ENCODE measurements at regions not wholly inside any gene's neighbourhood (a gene's known extent, or its start where the extent isn't known, plus 50 kb on each side); places are given as distances from the start of the nearest gene placed in this dataset.

DNA sequence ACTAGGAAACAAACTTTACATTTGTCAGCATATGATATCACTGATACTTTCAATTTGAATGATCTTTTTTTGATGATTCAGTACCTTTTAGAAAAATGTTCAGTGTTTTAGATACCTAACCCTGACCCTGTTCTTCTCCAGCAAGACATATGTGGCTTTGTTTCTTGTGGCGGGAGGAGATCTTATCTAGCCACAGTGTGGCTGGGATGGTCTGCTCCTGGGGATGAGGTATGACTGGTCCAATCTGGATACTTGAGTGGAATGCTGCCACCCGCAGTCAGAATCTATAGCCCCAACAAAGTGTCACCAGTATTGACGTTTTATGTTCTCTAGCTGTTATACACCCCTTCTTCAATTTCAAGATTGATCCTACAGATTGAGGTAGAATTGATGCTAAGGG lies 439.0 kb upstream of the GOLIM4 start:
- no peaks in the 10 kb centered on the region for H3K4me1 ChIP-seq (ENCODE audit: control insufficient read depth in 1 of 2, insufficient read depth in 2 of 2, low read length in 2 of 2)
- ATAC-seq (no peak), DNase-seq (ENCODE audit: low read depth, low spot score) (no peak)
- no peaks in the 10 kb centered on the region for H4K20me1 ChIP-seq (ENCODE audit: insufficient read depth)
- ChIA-PET POLR2A (no interaction called here), RAD21 (ENCODE audit: low non-redundant PET in 1 of 2, low total read pairs in 2 of 2, uncharacterized antibody in 2 of 2, unreplicated experiment in 2 of 2) (no interaction called here), CTCF (interaction anchor here (1.2 to 1.5 kb wide), 2 partner anchors 10 to 24 kb away, joined by 4 to 5 read pairs; no protein-coding TSS in a partner anchor)
- intact Hi-C loops (cut with micrococcal nuclease): no loop called here
- H3K27ac ChIP-seq (ENCODE audit: low read depth, low read length): no peak overlapping the region
- H3K4me2 ChIP-seq (ENCODE audit: low read length): no peak overlapping the region
- no peaks in the 10 kb centered on the region for H3K36me3 ChIP-seq (ENCODE audit: control insufficient read depth in 1 of 2, insufficient read depth in 2 of 2, low read length in 2 of 2)
- TF ChIP-seq ZNF274 (IDR thresholded peaks at IDR 0.05; ENCODE audit: low read depth, low read length) (no peak), POLR2A (IDR thresholded peaks at IDR 0.05; ENCODE audit: borderline replicate concordance, extremely low read depth, insufficient read depth, insufficient read length) (no peak), EGR1 (IDR thresholded peaks at IDR 0.05; ENCODE audit: low read depth) (no peak), SRF (IDR thresholded peaks at IDR 0.05; ENCODE audit: low read depth) (no peak), POLR2AphosphoS5 (IDR thresholded peaks at IDR 0.05; ENCODE audit: low read depth, low read length) (no peak), SP1 (IDR thresholded peaks at IDR 0.05; ENCODE audit: low read depth) (no peak), ZFX (IDR thresholded peaks at IDR 0.05) (no peak)
- TF ChIP-seq, protein P1, sequence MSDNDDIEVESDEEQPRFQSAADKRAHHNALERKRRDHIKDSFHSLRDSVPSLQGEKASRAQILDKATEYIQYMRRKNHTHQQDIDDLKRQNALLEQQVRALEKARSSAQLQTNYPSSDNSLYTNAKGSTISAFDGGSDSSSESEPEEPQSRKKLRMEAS (IDR thresholded peaks at IDR 0.05): no peak
- TF ChIP-seq, protein P2, sequence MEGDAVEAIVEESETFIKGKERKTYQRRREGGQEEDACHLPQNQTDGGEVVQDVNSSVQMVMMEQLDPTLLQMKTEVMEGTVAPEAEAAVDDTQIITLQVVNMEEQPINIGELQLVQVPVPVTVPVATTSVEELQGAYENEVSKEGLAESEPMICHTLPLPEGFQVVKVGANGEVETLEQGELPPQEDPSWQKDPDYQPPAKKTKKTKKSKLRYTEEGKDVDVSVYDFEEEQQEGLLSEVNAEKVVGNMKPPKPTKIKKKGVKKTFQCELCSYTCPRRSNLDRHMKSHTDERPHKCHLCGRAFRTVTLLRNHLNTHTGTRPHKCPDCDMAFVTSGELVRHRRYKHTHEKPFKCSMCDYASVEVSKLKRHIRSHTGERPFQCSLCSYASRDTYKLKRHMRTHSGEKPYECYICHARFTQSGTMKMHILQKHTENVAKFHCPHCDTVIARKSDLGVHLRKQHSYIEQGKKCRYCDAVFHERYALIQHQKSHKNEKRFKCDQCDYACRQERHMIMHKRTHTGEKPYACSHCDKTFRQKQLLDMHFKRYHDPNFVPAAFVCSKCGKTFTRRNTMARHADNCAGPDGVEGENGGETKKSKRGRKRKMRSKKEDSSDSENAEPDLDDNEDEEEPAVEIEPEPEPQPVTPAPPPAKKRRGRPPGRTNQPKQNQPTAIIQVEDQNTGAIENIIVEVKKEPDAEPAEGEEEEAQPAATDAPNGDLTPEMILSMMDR (IDR thresholded peaks at IDR 0.05 in 2 of 3, conservative IDR thresholded peaks at IDR 0.05 in 1 of 3; ENCODE audit: borderline replicate concordance in 1 of 3, insufficient read depth in 1 of 3, low read depth in 2 of 3, low read length in 2 of 3): no peak
- H3K9me3 ChIP-seq (ENCODE audit: control insufficient read depth in 1 of 2, insufficient read depth in 1 of 2, low read depth in 1 of 2, low read length in 2 of 2): no peaks in the 10 kb centered on the region
- no peaks in the 10 kb centered on the region for H3K79me2 ChIP-seq (ENCODE audit: insufficient read depth, low read length)
- H3K4me3 ChIP-seq (replicated peaks in 1 of 2; ENCODE audit: low read depth in 1 of 2, low read length in 2 of 2): no peak overlapping the region
- no peaks in the 10 kb centered on the region for H3K9me2 ChIP-seq (ENCODE audit: insufficient read depth)
- no TSS peak for BruUV-seq (replicated peaks)
- H2AFZ ChIP-seq (ENCODE audit: low read depth, low read length, poor library complexity, severe bottlenecking): no peak overlapping the region
- peaks cover 14% of the 10 kb centered on the region; the same call in 1 of the 2 replicates for H3K27me3 ChIP-seq (ENCODE audit: insufficient read depth, low read length)
- H3K9ac ChIP-seq (ENCODE audit: low read length): no peak overlapping the region

DNA sequence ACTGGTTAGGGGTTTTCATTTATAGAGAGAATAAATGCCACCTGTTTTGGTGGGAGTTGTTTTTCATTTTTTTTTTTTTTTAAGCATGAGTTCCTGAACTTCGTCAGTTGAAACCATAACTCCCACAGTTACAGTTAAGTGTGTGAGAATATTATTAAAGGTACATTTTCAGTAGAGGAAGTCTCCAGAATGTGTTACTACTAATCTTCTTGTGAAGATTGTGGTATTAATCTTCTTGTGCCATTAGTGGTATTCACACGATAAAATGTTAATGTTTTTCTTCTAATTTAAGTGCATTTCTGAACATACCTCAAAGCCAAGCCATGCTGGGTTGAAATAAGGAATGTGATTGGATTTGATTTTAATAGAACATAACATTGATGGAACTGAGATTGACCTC lies 437.9 kb upstream of the GOLIM4 start:
- ChIA-PET RAD21 (ENCODE audit: low non-redundant PET in 1 of 2, low total read pairs in 2 of 2, uncharacterized antibody in 2 of 2, unreplicated experiment in 2 of 2) (no interaction called here), CTCF (no interaction called here), POLR2A (no interaction called here)
- ATAC-seq: no peak
- no TSS peak for BruUV-seq (replicated peaks)
- no peak for DNase-seq (ENCODE audit: low read depth, low spot score)
- Histone ChIP-seq H3K4me2 (ENCODE audit: low read length) (no peak overlapping the region), H3K4me1 (ENCODE audit: control insufficient read depth in 1 of 2, insufficient read depth in 2 of 2, low read length in 2 of 2) (no peaks in the 10 kb centered on the region), H3K9me2 (ENCODE audit: insufficient read depth) (no peaks in the 10 kb centered on the region), H4K20me1 (ENCODE audit: insufficient read depth) (no peaks in the 10 kb centered on the region), H3K27ac (ENCODE audit: low read depth, low read length) (no peak overlapping the region), H3K27me3 (ENCODE audit: insufficient read depth, low read length) (peaks cover 14% of the 10 kb centered on the region; the same call in 1 of the 2 replicates), H3K9ac (ENCODE audit: low read length) (no peak overlapping the region), H3K36me3 (ENCODE audit: control insufficient read depth in 1 of 2, insufficient read depth in 2 of 2, low read length in 2 of 2) (no peaks in the 10 kb centered on the region), H3K9me3 (ENCODE audit: control insufficient read depth in 1 of 2, insufficient read depth in 1 of 2, low read depth in 1 of 2, low read length in 2 of 2) (no peaks in the 10 kb centered on the region), H3K79me2 (ENCODE audit: insufficient read depth, low read length) (no peaks in the 10 kb centered on the region), H2AFZ (ENCODE audit: low read depth, low read length, poor library complexity, severe bottlenecking) (no peak overlapping the region), H3K4me3 (replicated peaks in 1 of 2; ENCODE audit: low read depth in 1 of 2, low read length in 2 of 2) (no peak overlapping the region)
- intact Hi-C loops (cut with micrococcal nuclease): no loop called here
- TF ChIP-seq ELF1 (IDR thresholded peaks at IDR 0.05; ENCODE audit: borderline replicate concordance, low read depth): no peak
- TF ChIP-seq EGR1 (IDR thresholded peaks at IDR 0.05; ENCODE audit: low read depth): no peak
- no peak for TF ChIP-seq RAD21 (IDR thresholded peaks at IDR 0.05; ENCODE audit: low read depth)
- TF ChIP-seq CBX3 (IDR thresholded peaks at IDR 0.05; ENCODE audit: low read depth): no peak
- no peak for TF ChIP-seq EZH2phosphoT487 (IDR thresholded peaks at IDR 0.05; ENCODE audit: borderline replicate concordance)
- TF ChIP-seq ZFX (IDR thresholded peaks at IDR 0.05): no peak
- TF ChIP-seq, protein P2 (IDR thresholded peaks at IDR 0.05 in 2 of 3, conservative IDR thresholded peaks at IDR 0.05 in 1 of 3; ENCODE audit: borderline replicate concordance in 1 of 3, insufficient read depth in 1 of 3, low read depth in 2 of 3, low read length in 2 of 3): no peak
- no peak for TF ChIP-seq YY1 (IDR thresholded peaks at IDR 0.05; ENCODE audit: extremely low read depth, insufficient replicate concordance, low read depth, low read length)
- no peak for TF ChIP-seq FOSL1 (IDR thresholded peaks at IDR 0.05; ENCODE audit: low read depth)
- no peak for TF ChIP-seq EZH2 (IDR thresholded peaks at IDR 0.05)
- no peak for TF ChIP-seq ZNF274 (IDR thresholded peaks at IDR 0.05; ENCODE audit: low read depth, low read length)
